ENCODE measurements at regions not wholly inside any gene's neighbourhood (a gene's known extent, or its start where the extent isn't known, plus 50 kb on each side); places are given as distances from the start of the nearest gene placed in this dataset.

- DNase-seq (ENCODE audit: low spot score), result no peak
These were observed 140.3 kb downstream of the ZC3H11B start for GRCh38 chr1:219472596-219472995.

- DNase-seq (ENCODE audit: low spot score), result no peak
These were observed 145.4 kb downstream of the ZC3H11B start for GRCh38 chr1:219467524-219467923.

GRCh38 chr1:219466766-219467165, 146.1 kb downstream of the ZC3H11B start:
- no peak for DNase-seq (ENCODE audit: low spot score)

GRCh38 chr1:219465212-219466093, 147.5 kb downstream of the ZC3H11B start:
- no peak for DNase-seq (ENCODE audit: low spot score)

- DNase-seq (ENCODE audit: low spot score), result no peak
These were observed 149.3 kb downstream of the ZC3H11B start for GRCh38 chr1:219463636-219464035.

- no peak for DNase-seq (ENCODE audit: low spot score)
These were observed 150.9 kb downstream of the ZC3H11B start for GRCh38 chr1:219461981-219462400.

- DNase-seq (ENCODE audit: low spot score), result no peak
These were observed 151.7 kb downstream of the ZC3H11B start for GRCh38 chr1:219460896-219461815.

GRCh38 chr1:219460081-219460895, 152.6 kb downstream of the ZC3H11B start:
- no peak for DNase-seq (ENCODE audit: low spot score)

- DNase-seq (ENCODE audit: low spot score), result no peak
These were observed 153.4 kb downstream of the ZC3H11B start for GRCh38 chr1:219459351-219460080.

- no peak for DNase-seq (ENCODE audit: low spot score)
These were observed 166.6 kb downstream of the ZC3H11B start for GRCh38 chr1:219446288-219446687.

- no peak for DNase-seq (ENCODE audit: low spot score)
These were observed 167.0 kb downstream of the ZC3H11B start for GRCh38 chr1:219445864-219446263.

GRCh38 chr1:219444474-219444873, 168.4 kb downstream of the ZC3H11B start:
- DNase-seq (ENCODE audit: low spot score), result no peak

- DNase-seq (ENCODE audit: low spot score), result peak; percentile 14
These were observed 169.1 kb downstream of the ZC3H11B start for GRCh38 chr1:219443763-219444162.

- DNase-seq (ENCODE audit: low spot score), result peak; percentile 62
These were observed 170.3 kb downstream of the ZC3H11B start for GRCh38 chr1:219442611-219443061.

GRCh38 chr1:219441884-219442283, 171.0 kb downstream of the ZC3H11B start:
- DNase-seq (ENCODE audit: low spot score), result no peak

GRCh38 chr1:219439376-219439775, 173.5 kb downstream of the ZC3H11B start:
- no peak for DNase-seq (ENCODE audit: low spot score)

GRCh38 chr1:219438386-219438785, 174.5 kb downstream of the ZC3H11B start:
- DNase-seq (ENCODE audit: low spot score), result no peak

- no peak for DNase-seq (ENCODE audit: low spot score)
These were observed 178.0 kb downstream of the ZC3H11B start for GRCh38 chr1:219434923-219435297.

- no peak for DNase-seq (ENCODE audit: low spot score)
These were observed 178.5 kb downstream of the ZC3H11B start for GRCh38 chr1:219434285-219434922.

- no peak for DNase-seq (ENCODE audit: low spot score)
These were observed 179.3 kb downstream of the ZC3H11B start for GRCh38 chr1:219433496-219434131.
